Fibroblast of pulmonary artery (primary cell): ENCODE measurements at regions not wholly inside any gene's neighbourhood (a gene's known extent, or its start where the extent isn't known, plus 50 kb on each side); places are given as distances from the start of the nearest gene placed in this dataset.
"Not testable (repeated sequence)": the region's sequence is repeated elsewhere in the genome, so short reads cannot be mapped to it uniquely, and the experiment has no call there.

Experiments
- DNase-seq: peaks from one replicate; pipeline ENCODE4 v3.0.0-alpha.2; 2010; ENCODE audit warnings: low read depth
- H3K4me3 ChIP-seq: replicated peaks from 2 replicates; pipeline ENCODE4 v1.5.1; 2011; ENCODE audit warnings: low read depth, mild to moderate bottlenecking, control low read depth, low read length, moderate library complexity
- TF ChIP-seq, protein P1 (sequence below): IDR thresholded peaks from 2 replicates; pipeline ENCODE4 v1.5.1; 2011; ENCODE audit warnings: mild to moderate bottlenecking, control low read depth, low read length, inconsistent platforms; ENCODE audit errors: missing control alignments

DNA sequence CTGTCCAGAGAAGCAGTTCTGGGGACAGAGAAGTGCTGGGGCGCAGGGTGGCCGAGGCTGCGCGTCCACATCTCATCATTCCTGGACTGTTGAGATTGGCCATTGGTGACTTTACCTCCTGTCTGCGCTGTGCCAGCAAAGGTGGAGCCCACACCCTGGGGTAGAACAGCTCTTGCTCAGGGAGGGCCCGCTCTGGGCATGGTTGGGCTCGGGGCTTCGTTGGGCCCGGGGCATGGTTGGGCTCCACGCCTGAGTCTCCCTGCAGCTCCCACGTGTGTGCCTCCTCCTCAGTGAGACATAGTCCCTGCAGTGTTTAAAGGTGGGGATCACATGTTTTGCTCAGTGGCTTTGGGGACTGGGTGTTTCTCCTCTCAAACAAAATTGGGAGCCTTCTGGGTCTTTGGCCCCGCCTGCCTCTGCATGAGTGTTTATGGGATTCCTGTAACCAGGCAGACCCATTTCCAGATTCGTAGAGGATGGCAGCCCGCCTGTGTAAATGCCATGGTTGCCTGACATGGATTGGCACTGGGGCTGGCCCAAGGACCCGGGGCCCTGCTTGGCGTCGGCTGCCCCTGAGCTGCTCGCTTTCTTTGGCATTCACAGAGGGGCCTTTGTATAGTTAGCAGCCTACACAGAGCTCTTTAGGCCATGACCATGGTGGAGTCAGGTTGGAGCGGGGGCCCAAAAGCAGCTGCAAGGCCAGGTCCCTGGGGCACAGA is 104.6 kb downstream of the TLR5 start:
- DNase-seq, result no peak
- TF ChIP-seq, protein P1, sequence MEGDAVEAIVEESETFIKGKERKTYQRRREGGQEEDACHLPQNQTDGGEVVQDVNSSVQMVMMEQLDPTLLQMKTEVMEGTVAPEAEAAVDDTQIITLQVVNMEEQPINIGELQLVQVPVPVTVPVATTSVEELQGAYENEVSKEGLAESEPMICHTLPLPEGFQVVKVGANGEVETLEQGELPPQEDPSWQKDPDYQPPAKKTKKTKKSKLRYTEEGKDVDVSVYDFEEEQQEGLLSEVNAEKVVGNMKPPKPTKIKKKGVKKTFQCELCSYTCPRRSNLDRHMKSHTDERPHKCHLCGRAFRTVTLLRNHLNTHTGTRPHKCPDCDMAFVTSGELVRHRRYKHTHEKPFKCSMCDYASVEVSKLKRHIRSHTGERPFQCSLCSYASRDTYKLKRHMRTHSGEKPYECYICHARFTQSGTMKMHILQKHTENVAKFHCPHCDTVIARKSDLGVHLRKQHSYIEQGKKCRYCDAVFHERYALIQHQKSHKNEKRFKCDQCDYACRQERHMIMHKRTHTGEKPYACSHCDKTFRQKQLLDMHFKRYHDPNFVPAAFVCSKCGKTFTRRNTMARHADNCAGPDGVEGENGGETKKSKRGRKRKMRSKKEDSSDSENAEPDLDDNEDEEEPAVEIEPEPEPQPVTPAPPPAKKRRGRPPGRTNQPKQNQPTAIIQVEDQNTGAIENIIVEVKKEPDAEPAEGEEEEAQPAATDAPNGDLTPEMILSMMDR, result no peak
- no peak overlapping the region for H3K4me3 ChIP-seq

DNA sequence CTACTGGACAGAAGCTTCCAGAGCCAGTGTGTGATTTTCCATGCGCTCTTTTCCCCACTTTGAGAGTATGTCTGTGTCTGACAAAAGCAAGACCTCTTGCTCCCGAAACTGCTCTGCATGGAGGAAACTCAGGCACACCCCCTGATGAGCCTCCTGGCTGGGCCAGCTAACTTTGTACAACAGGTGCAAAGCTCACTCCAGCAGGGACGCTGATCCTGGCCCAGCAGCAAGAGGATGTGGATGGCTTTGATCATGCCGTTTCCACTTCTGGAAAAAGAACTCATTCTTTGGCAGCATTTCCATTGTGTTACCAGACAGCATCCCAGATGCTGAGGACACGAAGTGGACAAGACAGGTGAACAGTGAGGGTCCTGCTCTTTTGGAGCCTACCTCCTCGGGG is 103.1 kb downstream of the TLR5 start:
- DNase-seq, result no peak
- TF ChIP-seq, protein P1, result no peak
- H3K4me3 ChIP-seq, result no peak overlapping the region

DNA sequence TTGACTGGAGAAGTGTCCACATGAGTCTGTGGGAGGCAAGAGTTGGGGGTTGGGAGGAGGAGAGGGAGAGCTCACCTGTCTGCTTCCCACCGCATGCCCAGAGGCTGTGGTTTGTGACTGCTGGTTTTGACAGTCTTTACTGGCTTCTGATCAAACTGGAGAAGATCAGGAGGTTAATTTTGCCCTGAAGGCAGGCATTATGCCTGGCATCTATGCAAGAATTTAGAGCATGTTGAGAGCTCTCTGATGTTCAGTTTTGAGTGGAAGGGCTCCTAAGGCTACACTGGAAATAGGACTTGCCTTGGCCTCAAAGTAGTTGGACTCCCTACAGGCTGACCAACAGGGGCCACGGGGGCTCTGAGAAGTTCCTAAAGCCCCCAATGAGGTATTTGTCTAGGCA is 101.6 kb downstream of the TLR5 start:
- TF ChIP-seq, protein P1, result no peak
- H3K4me3 ChIP-seq, result no peak overlapping the region
- no peak for DNase-seq

DNA sequence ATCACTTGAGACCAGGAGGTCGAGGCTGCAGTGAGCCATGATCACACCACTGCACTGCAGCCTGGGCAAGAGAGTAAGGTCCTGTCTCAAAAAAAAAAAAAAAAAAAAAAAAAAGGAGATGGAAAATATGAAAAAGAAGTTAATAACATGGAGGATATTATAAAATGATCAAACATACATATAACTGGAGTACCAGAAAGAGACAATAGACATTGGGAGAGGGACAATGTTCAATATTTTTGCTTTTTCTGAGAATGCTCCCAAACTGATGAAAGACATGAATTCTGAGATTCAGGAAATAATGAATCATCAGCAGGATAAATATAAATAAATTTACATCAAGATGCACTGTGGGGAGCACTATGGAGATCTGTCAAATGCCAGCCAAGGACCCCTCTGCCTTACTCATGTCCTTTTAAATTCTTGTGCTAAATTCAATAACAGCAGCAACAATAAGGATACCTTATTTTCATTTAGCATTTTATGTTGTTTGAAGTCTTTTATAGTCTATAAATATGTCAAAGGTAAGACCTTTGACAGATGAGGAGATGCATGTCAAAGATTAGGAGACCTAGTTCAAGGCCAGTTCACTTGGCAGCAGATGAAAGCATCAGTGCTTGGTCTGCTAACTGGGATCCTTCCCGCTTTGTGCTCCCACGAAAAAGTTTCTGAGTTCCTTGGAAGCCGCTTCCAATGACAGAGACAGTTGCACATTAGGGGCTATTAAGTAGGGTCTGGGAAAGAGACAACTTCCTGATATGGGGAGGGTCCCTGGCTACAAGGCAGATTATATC is 97.7 kb downstream of the TLR5 start:
- TF ChIP-seq, protein P1, result no peak
- H3K4me3 ChIP-seq, result no peak overlapping the region
- DNase-seq, result no peak

DNA sequence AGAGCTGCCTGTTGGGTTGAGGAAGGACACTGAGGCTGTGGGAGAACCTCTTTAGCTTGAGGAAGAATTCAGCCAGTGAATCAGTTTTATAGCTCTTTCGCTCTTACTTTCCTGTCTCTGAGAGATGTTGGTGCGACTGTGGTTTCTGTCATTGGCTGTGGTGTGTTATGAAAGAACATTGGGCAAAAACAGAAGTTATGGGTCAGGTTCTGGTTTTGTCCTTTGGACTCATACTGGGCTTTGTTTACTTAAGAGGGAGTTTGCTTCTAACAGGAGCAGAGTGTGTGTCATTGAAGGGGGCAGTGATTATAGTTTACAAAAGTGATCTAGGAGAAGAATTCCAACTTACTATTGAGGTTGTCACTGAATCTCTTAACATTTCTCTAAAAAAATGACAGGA is 97.0 kb downstream of the TLR5 start:
- DNase-seq, result no peak
- TF ChIP-seq, protein P1, result no peak

DNA sequence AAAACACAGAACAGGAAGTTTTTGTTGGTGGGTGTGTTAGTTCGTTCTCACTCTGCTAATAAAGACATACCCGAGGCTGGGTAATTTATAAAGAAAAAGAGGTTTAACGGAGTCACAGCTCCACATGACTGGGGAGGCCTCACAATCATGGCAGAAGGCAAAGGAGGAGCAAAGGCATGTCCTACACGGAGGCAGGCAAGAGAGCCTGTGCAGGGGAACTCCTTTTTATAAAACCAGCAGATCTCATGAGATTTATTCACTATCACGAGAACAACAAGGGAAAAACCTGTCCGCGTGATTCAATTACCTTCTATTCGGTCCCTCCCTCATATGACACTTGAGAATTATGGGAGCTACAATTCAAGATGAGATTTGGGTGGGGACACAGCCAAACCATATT is 96.6 kb downstream of the TLR5 start:
- not testable (repeated sequence) for DNase-seq, H3K4me3 ChIP-seq

More for the DNA sequence above, 97.0 kb downstream of the TLR5 start:
- H3K4me3 ChIP-seq, result no peak overlapping the region

DNA sequence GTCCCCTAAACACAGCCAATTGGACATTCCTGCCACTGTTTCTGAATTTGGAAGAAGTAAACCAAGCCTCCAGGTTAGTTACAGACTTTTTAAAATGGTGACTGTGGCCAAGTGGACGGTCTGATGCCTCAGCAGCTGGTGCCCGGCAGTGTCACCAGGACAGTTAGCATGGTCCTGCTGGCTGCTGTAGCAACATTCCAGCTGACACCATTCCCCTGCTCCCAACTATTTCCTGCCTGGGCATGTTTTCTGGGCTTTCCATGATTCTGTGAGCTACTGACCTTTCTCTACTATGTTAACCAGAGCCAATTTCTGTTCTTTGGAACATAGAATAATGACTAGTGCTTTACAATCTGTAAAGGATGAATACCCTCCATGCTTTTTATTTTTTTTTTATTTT is 95.0 kb downstream of the TLR5 start:
- no peak for DNase-seq
- no peak overlapping the region for H3K4me3 ChIP-seq
- TF ChIP-seq, protein P1, result no peak
